ENCODE measurements at regions not wholly inside any gene's neighbourhood (a gene's known extent, or its start where the extent isn't known, plus 50 kb on each side); places are given as distances from the start of the nearest gene placed in this dataset.

DNA sequence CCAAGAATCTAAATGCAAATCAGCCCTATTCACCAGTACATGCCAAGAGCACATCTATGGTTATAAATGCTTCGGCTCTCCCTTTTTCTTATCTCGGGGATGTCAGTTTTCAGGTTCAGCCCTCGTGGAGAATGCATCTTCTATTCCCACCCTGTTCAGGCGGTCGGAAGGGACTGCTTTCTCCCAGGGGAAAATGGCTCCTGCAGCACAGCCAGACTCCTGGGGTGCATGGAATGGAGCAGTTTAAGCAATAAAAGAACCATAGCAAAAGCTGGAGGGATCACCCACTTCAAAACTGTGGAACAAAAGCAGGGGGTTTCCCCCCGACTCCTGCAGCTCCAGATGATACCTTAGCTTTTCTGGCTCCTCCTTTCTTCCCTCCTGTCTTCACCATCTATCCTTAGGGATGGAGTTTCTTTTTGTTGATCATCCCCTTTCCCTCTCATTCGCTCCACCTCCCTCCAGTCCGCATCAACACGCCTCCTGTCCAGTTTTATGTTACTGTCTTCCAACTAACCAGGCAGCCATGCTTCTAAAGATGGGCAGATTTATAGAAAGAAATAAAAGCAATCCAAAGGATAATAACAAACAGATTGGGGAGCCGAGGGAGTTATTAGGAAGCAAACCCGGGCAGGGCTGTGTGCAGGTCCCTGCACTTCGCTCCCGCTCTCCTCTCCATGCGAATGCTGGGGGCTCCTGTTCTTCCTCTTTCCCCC lies 356.2 kb upstream of the SMIM21 start:
- no peak for TF ChIP-seq HNRNPLL (IDR thresholded peaks at IDR 0.05; ENCODE audit: low read depth, low read length, poor library complexity, severe bottlenecking)
- TF ChIP-seq FOXK2 (conservative IDR thresholded peaks at IDR 0.05 in 1 of 2, IDR thresholded peaks at IDR 0.05 in 1 of 2; ENCODE audit: low read depth in 2 of 2): no peak
- no peak for TF ChIP-seq TOE1 (IDR thresholded peaks at IDR 0.05; ENCODE audit: borderline replicate concordance)
- no peak for TF ChIP-seq TOE1 (CRISPR knock-in tag; IDR thresholded peaks at IDR 0.05; ENCODE audit: borderline replicate concordance, low read depth)
- TF ChIP-seq HIVEP1 (CRISPR knock-in tag; IDR thresholded peaks at IDR 0.05): no peak
- TF ChIP-seq FOXM1 (IDR thresholded peaks at IDR 0.05; ENCODE audit: low read depth): no peak
- no peak for TF ChIP-seq FOXM1 (CRISPR knock-in tag; IDR thresholded peaks at IDR 0.05; ENCODE audit: low read depth)
- no peak for TF ChIP-seq CBX1 (IDR thresholded peaks at IDR 0.05; ENCODE audit: low read depth)
- no peak for TF ChIP-seq POLR2A (conservative IDR thresholded peaks at IDR 0.05)
- TF ChIP-seq CHD1 (IDR thresholded peaks at IDR 0.05; ENCODE audit: low read length): no peak
- TF ChIP-seq MED1 (CRISPR knock-in tag; IDR thresholded peaks at IDR 0.05; ENCODE audit: borderline replicate concordance): no peak
- TF ChIP-seq, protein P1, sequence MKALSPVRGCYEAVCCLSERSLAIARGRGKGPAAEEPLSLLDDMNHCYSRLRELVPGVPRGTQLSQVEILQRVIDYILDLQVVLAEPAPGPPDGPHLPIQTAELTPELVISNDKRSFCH (CRISPR knock-in tag; IDR thresholded peaks at IDR 0.05): no peak
- TF ChIP-seq, protein P1 (tag; IDR thresholded peaks at IDR 0.05): no peak
- TF ChIP-seq, protein P2, sequence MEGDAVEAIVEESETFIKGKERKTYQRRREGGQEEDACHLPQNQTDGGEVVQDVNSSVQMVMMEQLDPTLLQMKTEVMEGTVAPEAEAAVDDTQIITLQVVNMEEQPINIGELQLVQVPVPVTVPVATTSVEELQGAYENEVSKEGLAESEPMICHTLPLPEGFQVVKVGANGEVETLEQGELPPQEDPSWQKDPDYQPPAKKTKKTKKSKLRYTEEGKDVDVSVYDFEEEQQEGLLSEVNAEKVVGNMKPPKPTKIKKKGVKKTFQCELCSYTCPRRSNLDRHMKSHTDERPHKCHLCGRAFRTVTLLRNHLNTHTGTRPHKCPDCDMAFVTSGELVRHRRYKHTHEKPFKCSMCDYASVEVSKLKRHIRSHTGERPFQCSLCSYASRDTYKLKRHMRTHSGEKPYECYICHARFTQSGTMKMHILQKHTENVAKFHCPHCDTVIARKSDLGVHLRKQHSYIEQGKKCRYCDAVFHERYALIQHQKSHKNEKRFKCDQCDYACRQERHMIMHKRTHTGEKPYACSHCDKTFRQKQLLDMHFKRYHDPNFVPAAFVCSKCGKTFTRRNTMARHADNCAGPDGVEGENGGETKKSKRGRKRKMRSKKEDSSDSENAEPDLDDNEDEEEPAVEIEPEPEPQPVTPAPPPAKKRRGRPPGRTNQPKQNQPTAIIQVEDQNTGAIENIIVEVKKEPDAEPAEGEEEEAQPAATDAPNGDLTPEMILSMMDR (IDR thresholded peaks at IDR 0.05 in 2 of 3, conservative IDR thresholded peaks at IDR 0.05 in 1 of 3; ENCODE audit: insufficient read depth in 2 of 3, low read depth in 1 of 3, low read length in 3 of 3): no peak
- no peak for TF ChIP-seq RAD21 (CRISPR knock-in tag; conservative IDR thresholded peaks at IDR 0.05 in 1 of 2, IDR thresholded peaks at IDR 0.05 in 1 of 2)
- no peak for TF ChIP-seq ZNF140 (CRISPR knock-in tag; IDR thresholded peaks at IDR 0.05)

Data from K562 (cell line).